Activated CD8-positive, alpha-beta memory T cell treated with anti-CD3 and anti-CD28 coated beads, Interleukin-2, amount 50 U/mL, for 24 hours (primary cell): ENCODE measurements at regions not wholly inside any gene's neighbourhood (a gene's known extent, or its start where the extent isn't known, plus 50 kb on each side); places are given as distances from the start of the nearest gene placed in this dataset.

Experiments used
- DNase-seq: peaks from one replicate; pipeline ENCODE4 v3.0.0-alpha.2; 2020; ENCODE audit errors: extremely low read depth

DNA sequence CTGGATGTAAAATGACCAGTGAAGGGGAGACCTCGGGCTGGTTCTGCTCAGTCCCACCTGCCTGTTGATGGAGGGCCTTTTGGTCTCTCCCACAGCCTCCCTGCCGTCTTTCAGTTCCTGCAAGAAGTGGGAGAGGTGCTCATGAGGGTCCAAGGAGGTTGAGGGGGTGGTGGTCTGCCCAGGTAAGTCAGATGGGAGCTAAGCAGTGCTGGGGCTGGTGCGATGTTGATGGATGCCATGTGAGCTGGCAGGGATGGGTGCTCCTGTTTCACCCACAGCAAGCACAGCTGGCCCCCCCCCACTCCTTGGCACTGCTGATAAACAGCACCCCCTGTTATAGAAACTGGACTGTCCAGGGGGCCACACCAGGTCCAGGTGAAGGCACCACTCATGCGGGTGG, 145.6 kb downstream of the NSG2 start:
- no peak for DNase-seq

DNA sequence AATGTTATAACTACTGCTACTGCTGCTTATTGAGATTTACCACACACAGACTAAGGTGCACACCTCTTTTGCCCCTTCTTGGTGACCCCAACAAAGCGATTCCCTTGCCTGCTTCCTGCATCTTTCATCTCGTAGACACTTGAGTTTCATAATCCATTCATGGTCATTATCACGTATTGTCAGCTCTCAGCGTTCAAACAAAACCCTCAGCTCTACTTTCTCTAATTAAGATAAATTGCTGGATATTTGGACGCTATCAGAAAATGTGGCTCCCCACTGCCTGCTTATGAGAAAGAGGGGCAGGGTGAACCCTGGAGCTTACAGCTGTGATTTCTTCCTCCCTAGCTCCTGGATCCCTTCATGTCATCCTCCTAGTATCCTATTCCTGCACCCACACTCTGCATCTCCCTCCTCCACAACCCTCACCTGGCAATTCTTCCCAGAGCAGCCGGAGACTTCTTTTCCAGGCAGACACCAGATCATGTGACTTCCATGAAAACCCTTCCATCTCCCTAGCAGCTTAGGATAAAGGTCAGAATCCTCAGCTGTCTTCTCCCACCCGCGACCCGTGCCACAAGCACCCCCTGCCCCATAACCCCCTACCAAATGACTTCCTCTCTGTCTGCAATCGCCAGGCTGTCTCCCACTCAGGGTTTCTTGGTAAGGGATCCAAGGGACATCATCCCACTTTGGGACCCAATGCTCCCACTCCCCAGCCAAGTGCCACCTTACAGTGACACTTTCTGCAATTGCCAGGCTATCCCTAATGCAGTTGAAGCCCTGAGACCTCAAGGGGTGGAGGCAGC, 146.5 kb downstream of the NSG2 start:
- no peak for DNase-seq

DNA sequence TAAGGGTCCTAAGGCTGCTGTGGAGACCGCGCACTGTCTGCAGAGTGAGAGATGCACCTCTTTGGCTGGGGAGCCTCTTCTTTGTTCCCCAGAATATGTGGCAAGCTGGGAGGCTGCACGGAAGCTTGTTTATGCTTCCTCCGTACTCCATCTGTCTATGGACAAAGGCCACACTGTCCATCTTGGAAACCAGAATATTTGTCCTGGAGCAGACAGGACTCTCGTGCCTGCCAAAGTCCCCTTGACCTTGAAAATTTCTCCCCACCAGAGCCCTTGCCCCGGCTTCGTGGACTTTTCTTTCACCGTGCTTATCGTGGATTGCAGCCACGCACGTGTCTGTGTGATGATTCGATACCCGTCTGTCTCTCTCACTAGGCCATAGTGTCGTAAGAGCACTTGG, 147.4 kb downstream of the NSG2 start:
- no peak for DNase-seq

DNA sequence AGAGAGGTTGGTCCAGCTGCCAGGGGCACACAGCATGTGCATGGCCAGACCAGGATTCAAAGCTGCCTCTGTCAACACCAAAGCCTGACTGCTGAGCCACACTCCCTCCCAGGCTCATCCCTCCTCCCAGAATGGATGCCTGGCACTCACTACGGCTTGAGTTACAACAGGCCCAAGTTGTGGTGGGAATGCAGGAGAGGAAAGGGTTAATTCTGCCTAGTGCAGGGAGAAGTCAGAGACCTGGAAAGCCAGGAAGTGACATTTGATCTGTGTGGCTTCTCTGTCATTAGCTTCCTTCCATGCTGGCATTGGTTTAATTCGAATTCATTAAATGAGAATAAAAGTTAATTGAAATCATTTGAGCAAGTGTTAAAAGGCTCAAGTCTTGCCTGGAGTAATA, 150.0 kb downstream of the NSG2 start:
- no peak for DNase-seq

DNA sequence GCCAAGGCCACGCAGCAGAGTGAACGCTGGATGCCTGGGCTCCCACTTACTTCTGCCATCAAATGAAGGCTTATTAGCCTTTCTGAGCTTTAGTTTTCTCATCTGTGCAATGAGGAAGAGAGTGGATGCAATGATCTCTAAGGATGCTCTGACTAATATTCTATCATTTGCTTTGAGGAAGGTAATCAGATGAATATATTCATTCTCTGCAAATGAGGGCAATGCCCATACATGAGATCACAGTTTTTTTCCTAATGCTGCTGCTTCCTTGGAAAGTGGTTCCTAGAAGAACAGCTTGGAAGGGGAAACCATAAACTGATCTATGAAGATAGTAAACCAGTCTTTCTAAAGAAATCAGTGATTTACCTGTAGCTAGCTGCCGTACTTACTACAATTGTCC, 152.4 kb downstream of the NSG2 start:
- no peak for DNase-seq

DNA sequence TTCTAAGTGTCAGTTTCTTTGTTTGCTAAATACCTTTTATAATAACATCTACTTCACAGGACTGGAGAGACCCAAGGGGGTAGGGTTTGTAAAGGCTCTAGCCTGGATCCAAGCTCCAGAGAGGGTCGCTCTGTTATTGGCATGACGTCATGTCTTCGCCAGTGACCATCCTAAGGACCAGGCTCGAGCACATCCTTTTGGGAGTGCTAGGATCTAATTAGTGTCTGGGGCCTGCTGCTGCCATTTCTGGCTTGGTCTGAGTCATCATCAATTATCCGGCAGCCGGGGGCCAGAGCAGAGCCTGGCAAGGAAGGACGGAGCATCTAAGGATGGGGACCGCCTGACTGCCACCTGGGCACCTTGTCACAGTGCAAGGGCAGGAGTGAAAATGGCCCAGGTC, 153.0 kb downstream of the NSG2 start:
- no peak for DNase-seq

DNA sequence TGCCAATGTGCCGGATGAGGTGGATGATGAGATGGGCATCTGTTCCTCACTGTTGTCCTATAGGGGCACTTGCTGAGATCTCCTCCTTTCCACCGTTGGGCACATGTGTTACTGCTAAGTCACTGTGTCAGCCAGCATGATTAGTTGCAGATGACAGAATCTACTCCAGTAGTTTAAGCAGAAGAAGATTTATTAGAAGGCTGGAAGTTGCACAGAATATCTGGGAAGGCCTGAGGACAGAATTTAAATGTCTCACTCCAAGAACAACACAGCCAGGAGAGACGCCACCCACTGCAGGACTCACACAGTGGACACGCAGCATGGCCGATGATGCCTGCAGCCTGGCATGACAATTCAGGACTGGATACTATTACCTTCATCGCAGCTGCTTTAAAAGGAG, 157.5 kb downstream of the NSG2 start:
- no peak for DNase-seq

DNA sequence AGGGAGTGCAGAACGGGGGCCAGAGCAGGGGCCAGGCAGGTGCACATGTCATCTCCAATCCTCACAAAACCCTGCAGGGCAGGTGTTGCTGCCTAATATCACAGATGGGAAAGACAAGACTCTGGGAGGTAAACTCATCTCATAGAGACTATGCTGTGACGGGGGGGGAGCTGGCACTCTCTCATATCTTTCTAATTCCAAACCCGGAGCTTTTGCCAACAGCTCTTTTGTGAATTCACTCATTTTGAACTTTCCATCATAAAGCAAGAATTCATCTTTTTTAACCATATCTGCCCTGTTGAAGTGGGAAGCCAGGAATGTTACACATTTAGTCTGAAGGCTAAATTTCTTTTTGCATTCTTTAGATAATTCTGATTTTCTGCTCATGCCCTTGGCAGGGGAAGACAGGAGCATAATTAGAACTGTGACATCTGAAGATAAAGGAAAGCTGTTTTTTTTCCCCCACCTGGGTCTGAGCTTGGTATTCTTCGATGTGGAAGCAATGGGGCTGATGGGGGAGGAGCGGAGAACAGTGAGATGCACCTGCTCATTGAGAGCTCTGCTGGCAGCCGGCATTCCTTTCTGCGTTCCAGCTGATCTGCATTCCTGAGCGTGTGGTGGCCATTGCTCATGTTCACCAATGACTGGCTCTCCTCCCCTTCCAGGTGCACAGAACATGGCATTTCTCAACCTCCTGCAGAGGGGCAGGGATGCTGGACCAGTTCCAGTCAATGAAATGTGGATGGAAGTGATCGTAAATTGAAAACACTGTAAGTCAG, 159.2 kb downstream of the NSG2 start:
- DNase-seq, result no peak

DNA sequence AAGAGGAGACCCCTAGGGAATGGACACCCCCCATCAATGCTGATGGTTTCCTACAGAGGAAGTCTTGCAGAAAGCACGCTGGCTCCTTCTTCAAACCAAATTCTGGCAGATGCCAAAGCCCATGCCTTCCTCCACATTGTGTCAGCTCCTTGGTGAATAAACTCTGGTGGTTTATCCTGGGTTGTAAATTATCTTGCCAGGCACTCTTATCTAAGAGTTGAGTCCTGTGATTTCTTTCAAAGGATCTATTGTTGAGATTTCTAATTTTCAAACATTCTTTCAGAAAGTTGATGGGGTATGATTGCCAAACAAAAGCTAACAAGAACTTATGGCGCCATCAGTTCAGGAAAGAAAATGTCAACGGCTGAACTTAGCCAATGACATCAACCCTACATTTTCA, 160.4 kb downstream of the NSG2 start:
- DNase-seq, result no peak

DNA sequence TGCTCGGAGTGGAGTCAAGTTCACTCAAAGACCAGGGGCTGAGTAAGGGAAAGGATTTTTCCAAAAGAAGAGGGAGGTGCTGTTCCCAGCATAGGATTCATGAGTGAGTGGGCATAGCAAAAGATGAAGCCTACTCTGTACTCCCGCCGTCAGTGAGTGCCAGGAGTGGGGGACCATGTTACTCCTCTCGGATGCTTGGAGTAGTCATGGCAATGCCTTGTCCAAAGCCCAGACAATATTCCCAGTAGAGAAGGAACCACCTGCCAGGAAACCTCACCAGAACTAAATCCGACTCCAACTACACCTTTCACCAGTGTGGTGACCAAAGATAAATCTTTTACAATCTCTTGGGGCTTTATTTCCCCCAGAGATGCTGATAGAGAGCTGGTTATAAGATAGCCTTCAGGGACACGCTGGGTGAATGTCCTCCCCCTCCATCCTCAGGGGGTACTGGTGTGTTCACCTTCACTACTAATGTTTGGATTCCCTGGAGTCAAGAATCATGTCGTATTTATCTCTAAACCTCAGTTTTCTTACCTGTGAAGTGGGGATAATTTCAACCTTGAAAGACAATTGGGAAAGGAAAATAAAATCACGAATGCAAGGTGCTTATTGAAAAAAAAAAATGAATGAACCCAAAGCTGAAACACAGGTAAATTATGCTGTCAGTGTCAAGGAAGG, 165.2 kb downstream of the NSG2 start:
- DNase-seq, result no peak

DNA sequence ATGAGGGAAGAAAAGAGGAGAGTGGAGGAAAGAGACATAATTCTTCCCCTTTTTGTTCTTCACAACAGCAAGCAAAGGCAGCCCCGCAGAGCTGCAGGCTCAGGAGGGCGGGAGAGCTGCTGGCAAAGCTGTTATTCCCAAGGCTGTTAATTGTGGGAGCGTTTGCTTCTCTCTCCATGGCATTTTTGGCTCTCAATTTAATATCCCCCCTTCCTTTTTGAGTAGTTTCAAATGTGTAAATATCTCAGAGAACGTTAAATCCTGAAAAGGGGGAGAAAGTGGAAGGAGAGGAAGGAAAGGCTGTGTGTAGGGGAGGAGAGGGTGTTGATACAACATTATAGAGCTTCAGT, 165.7 kb downstream of the NSG2 start:
- no peak for DNase-seq

DNA sequence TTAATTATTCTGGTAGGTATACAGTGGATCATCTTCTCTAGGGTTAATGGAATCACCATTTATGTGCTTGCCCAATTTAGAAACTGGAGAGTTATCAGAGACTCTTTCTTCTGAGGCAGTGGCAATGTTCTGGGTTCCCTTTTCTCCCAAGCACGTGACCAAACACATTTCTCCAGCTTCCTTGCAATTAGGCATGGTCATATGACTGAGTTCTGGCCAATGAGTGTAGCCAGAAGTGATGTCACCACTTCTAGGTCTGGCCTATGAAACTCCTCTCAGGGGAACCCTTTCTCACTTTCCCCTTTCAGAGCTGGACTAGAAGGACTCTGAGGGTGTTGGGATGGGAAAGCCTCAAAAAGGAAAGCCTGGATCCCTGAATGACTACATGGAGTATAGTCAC, 172.0 kb downstream of the NSG2 start:
- DNase-seq, result no peak

DNA sequence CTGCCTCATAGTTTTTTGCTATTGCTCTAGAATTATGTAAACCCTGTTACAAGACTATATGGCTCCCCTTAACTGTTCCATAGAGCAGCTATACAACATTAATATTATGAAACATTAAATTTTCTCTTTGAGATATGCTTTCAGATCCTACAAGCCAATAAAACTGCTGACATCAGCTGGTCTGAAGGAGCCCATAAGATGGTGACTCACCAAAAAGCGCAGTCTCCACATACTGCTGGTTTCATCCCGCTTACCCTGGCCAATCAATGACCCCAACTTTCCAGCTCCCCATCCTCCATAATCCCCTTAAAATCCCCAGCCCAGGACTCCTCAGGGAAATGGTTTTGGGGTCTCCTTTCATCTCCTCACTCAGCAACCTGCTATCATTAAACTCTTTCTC, 172.7 kb downstream of the NSG2 start:
- no peak for DNase-seq

DNA sequence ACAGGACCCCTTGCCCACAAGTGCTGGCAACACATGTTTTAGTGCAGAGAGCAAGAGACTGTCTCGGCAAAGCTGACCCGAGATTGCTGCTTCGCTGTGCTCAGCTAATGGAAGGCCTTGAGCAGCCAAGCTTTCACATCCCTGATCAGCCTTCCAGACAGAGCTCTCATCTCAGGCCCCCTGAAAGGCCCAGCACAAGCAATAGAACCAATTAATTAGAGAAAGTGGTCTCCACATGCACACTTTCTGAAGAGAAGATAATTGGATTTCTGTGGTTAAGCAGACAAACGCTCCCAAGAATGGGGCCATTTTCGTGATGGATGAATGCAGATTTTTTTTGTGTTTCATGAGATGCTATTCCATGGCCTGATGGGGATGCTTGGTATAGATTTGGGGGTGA, 174.9 kb downstream of the NSG2 start:
- no peak for DNase-seq

DNA sequence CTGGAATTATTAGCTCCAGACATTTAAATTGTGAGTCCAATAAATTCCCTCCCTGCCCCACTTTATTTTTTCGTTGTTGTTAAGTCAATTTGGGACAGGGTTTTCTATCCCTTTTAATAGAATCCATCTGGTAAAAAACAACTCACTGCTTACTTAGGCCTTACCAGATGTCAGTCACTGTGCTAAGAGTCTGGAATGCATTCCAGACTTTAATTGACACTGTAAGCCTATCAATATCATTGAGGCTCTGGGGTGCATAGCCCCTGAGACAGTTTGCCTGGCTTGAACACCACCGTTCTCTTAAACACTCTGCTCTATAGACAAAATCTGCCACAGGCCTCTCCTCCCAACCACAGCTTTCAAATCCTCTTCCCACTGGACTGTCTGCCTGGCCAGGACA, 175.9 kb downstream of the NSG2 start:
- DNase-seq, result no peak

DNA sequence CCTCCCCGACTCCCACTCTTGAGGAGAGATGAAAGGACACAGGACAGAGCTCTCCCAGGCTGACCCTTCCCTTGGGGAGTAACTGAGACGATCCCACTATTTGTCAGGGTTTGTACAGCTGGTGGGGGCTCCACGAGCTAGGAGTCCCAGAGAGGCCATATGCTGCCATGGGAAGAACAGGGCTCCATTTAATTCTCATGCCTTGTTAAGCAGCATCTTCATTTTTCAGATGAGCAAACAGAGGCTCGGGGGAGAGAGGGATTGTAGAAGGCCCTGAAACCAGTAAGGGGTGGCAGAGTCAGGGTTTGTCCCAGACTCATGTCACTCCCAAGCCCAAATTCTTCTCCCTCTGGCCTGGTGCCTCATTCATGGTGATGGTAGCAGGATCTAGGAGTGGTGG, 176.4 kb downstream of the NSG2 start:
- no peak for DNase-seq

DNA sequence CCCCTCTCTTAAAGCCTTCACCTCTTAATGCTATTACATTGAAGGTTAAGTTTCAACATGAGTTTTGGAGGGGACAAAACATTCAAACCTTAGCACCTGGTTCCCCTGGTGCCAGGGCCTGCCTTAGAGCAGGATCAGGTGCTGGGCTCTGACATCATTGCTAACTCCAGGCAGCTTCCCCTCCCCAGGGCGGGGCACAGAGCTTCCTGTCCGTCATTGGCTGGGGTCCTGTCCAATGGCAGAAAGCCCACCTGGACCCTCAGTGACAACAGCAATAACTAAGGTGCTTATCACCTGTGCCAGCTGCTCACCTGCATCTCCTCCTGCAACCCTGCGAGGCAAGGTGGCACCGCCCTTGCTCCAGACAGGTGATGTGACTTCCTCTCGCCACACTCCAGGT, 177.4 kb downstream of the NSG2 start:
- DNase-seq, result no peak

DNA sequence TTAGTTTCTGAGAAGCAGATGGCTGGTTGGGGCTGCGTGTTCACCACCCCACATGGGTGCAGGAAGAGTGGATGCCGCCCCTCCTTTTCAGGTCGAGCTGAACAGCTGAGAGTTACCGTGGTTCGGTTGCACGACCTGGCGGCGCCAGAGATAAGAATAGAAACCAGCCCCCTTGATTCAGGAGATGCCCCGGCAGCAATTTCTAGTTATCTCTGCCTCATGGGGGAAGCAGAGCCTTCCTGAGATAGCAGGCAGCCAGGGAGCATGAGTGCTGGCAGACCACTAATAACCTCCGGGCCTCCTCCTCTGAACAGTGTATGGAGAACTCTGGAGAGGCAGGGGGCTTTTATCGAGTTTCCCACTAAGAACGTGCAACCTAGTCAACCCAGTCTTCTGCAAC, 177.8 kb downstream of the NSG2 start:
- DNase-seq, result no peak

DNA sequence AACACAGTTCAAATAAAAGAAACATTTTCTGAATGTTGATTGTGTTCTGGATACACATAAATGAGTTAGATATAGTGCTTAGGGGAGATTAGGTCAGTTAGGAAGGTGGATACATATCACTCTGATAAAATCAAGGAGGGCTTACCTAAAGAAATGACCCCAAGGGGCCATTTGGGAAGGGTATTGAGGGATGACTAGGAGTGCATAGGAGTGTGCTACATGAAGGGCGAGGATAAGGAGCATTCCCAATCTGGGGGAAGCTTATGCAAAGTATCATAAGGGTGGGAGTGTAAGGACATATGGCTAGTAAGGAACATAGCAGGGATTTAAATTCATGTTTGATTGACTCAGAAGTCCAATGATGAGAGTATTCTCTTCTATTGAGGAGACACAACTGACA, 183.6 kb downstream of the NSG2 start:
- no peak for DNase-seq

DNA sequence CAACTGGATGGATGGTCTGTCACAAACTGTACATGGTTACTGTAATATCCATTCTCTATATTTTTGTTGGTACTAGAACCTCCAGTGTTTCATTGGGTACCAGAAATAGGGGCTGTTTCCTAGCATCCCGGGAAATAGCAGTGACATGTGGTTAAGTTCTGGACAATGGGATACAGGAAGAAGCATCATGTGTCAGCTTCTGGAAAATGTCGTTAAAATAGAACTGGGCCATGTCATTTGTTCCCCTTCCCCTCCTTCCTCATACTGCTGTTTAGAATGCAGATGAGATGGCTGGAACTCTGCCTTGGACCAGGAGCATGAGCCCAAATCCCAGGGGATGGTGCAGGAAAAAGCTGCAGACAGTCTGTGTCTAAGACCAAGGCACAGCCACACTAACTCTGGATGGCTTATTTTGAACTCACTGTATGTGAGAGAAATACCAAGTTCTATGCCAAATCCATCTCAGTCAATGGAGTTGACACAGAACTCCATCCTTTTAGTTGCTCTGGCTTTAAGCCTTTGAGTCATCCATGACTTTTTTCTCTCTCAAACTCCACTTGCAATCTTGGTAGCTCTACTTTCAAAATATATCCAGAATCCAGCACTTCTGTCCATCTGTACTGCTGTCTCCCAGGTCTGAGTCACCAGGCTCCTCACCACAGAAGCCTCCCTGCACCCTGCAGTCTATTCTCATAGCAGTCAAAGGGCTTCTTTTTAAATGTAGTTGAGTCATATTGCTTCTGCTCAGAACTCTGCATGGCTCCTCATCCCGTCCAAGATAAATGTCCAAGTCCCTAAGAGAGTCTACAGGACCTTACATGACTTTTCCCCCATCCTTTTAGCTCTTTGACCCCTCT, 184.2 kb downstream of the NSG2 start:
- no peak for DNase-seq

DNA sequence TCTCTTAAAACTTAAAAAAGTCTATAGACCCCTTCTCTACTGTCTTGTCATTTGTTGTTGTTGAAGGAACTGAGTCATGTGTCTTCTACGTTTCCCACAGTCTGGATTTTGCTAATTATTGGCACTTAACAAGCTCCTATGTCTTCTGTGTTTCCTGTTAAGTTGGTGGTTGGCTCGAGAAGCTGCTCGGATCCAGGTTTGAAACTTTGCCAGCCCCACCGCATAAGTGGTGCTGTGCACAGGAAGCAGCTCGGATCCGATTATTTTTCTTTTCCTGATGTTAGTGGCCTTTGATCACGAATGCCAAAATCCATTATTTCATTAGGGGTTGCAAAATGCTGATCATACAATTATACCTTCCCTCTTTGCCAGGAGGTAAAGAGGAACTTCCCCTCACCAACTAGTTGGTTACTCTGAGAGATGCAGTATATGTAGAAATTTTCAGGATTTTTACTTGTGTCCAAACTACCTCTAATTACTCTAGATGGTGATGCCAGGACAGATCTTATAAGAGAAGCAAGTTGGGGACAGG, 186.5 kb downstream of the NSG2 start:
- no peak for DNase-seq

DNA sequence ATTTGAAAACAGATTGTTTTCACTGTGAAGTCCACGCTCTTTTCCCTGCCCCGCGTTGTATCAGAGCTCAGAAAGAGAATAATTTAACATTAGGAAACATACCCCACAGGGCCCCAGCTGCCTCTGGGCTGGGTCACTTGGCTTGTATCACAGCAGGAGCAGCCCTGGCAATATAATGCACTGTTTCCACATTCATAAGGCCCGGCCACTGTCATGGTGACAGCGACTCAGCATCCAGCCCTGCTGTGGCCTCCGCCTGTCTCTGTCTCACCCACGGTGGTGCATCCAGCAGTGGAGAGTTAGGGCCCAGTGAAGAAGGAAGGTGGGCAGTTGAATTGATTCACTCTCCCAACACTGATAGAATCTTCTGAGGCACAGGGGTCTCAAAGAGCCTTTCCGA, 188.9 kb downstream of the NSG2 start:
- no peak for DNase-seq
